Common myeloid progenitor, CD34-positive (primary cell): ENCODE measurements at regions not wholly inside any gene's neighbourhood (a gene's known extent, or its start where the extent isn't known, plus 50 kb on each side); places are given as distances from the start of the nearest gene placed in this dataset.

Source experiments
- CTCF ChIA-PET: fragments of 350-600 bp; sonication (Branson Sonifier 250); formaldehyde crosslinking; loops from one replicate; lab custom pipeline; 2021; ENCODE audit warnings: antibody characterized with exemption; lab: Charles Lee
- POLR2A ChIA-PET: fragments of 350-600 bp; sonication (Branson Sonifier 250); formaldehyde crosslinking; loops from one replicate; lab custom pipeline; 2021; ENCODE audit warnings: antibody characterized with exemption; lab: Charles Lee
- DNase-seq, 3 donors: peaks; one replicate each; pipeline versions ENCODE4 v3.0.0 to v3.0.0-alpha.2; 2013
- H3K27ac ChIP-seq, 2 experiments: 1 replicate in 1 of 2; 2 replicates in 1 of 2; pipeline ENCODE4 v1.7.0; 2013; ENCODE audit warnings: inconsistent platforms in 2 of 2, low read length in 2 of 2, mild to moderate bottlenecking in 2 of 2, low read depth in 1 of 2, moderate library complexity in 1 of 2; ENCODE audit not compliant: severe bottlenecking in 2 of 2, insufficient read depth in 1 of 2, poor library complexity in 1 of 2
- H3K27me3 ChIP-seq, 5 experiments: replicated peaks in 2 of 5; 1 replicate in 3 of 5; 2 replicates in 2 of 5; pipeline versions ENCODE4 v1.6.1 to v1.7.0; 2013; ENCODE audit warnings: low read length in 4 of 5, mild to moderate bottlenecking in 2 of 5, moderate library complexity in 2 of 5, inconsistent platforms in 1 of 5; ENCODE audit not compliant: insufficient read depth in 5 of 5, control insufficient read depth in 4 of 5
- H3K36me3 ChIP-seq, 4 experiments: 1 replicate in 2 of 4; 2 replicates in 2 of 4; pipeline versions ENCODE4 v1.6.1 to v1.7.0; 2013; ENCODE audit warnings: low read length in 3 of 4, control low read depth in 1 of 4, mild to moderate bottlenecking in 1 of 4; ENCODE audit not compliant: control insufficient read depth in 4 of 4, insufficient read depth in 4 of 4
- H3K4me1 ChIP-seq, 4 experiments: 1 replicate in 3 of 4; 2 replicates in 1 of 4; pipeline versions ENCODE4 v1.6.1 to v1.7.1; 2013; ENCODE audit warnings: low read length in 3 of 4, mild to moderate bottlenecking in 3 of 4, control low read depth in 1 of 4, inconsistent platforms in 1 of 4, moderate library complexity in 1 of 4; ENCODE audit not compliant: control insufficient read depth in 4 of 4, insufficient read depth in 4 of 4; ENCODE audit errors: control extremely low read depth in 1 of 4
- H3K4me3 ChIP-seq, 7 experiments: 1 replicate in 4 of 7; 2 replicates in 3 of 7; pipeline versions ENCODE4 v1.5.1 to v1.7.0; 2013; ENCODE audit warnings: mild to moderate bottlenecking in 7 of 7, low read length in 6 of 7, moderate library complexity in 6 of 7, inconsistent platforms in 2 of 7, low read depth in 2 of 7, control low read depth in 1 of 7; ENCODE audit not compliant: insufficient read depth in 4 of 7, control insufficient read depth in 1 of 7; ENCODE audit errors: extremely low read depth in 1 of 7
- H3K9me3 ChIP-seq, 5 experiments: 1 replicate in 4 of 5; 2 replicates in 1 of 5; pipeline versions ENCODE4 v1.6.1 to v1.7.1; 2013; ENCODE audit warnings: low read length in 4 of 5, mild to moderate bottlenecking in 2 of 5, inconsistent platforms in 1 of 5, low read depth in 1 of 5, moderate library complexity in 1 of 5; ENCODE audit not compliant: control insufficient read depth in 4 of 5, insufficient read depth in 2 of 5; ENCODE audit errors: control extremely low read depth in 1 of 5
- WGBS: methylation state at CpG from one replicate; pipeline ENCODE4 v1.1.5; 2013; ENCODE audit not compliant: insufficient coverage; 5-methylcytosine and 5-hydroxymethylcytosine counted together

- 94% methylated on average over 2 of the region's 8 CpGs for WGBS
- H3K27me3 ChIP-seq = no peaks in the 10 kb centered on the region
- no peaks in the 10 kb centered on the region for H3K9me3 ChIP-seq
- no peak for DNase-seq
- H3K4me3 ChIP-seq = no peak overlapping the region
- peaks cover 5 to 18% (median 6%) of the 10 kb centered on the region in 4 experiments for H3K4me1 ChIP-seq
- POLR2A ChIA-PET = interaction anchor here (0.7 kb wide), 1 partner anchor 272 kb away, joined by 3 read pairs; no protein-coding TSS in a partner anchor
- H3K36me3 ChIP-seq = no peaks in the 10 kb centered on the region
- H3K27ac ChIP-seq = no peak overlapping the region
- CTCF ChIA-PET = interaction anchor here (1.3 to 2.3 kb wide), 2 partner anchors 10 to 13 kb away, joined by 4 to 8 read pairs; no protein-coding TSS in a partner anchor
Measured at GRCh38 chr2:8268172-8268783, 413.6 kb upstream of the ID2 start.

- no peak overlapping the region for H3K4me3 ChIP-seq
- POLR2A ChIA-PET = interaction anchor here (0.6 kb wide), 1 partner anchor 247 kb away, joined by 3 read pairs; no protein-coding TSS in a partner anchor
- peaks cover 2 to 9% (median 4%) of the 10 kb centered on the region in 4 experiments for H3K4me1 ChIP-seq
- H3K36me3 ChIP-seq = no peaks in the 10 kb centered on the region
- CTCF ChIA-PET = interaction anchor here (2.0 kb wide), 1 partner anchor 11 kb away, joined by 4 read pairs; no protein-coding TSS in a partner anchor
- no peak overlapping the region for H3K27ac ChIP-seq
- no peak for DNase-seq
- H3K9me3 ChIP-seq = no peaks in the 10 kb centered on the region
- no peaks in the 10 kb centered on the region for H3K27me3 ChIP-seq
Measured at GRCh38 chr2:8270699-8271098, 411.2 kb upstream of the ID2 start.

DNA sequence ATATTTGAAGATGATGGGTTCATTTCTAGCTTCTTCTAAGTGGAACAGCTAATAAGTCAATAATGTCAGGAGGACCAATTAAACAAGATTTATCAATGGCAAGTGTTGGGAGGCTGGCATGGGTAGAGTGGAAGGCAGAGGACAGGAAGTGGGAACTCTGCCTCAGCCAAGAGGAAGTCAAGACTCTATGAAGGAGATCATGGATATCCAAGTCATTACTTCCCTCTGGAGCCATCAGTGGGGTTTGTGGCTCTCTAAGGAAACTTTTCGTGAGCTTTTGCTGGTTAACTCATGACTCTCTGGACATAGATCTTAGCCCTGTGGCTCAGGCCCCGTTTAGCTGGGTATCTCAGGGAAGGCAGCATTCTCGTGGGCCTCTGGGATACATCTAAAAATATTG lies 410.4 kb upstream of the ID2 start:
- Histone ChIP-seq H3K9me3 (no peaks in the 10 kb centered on the region), H3K27ac (no peak overlapping the region), H3K27me3 (no peaks in the 10 kb centered on the region), H3K36me3 (no peaks in the 10 kb centered on the region), H3K4me3 (no peak overlapping the region), H3K4me1 (peaks cover 0 to 7% (median 4%) of the 10 kb centered on the region in 4 experiments)
- DNase-seq = no peak
- POLR2A ChIA-PET = no interaction called here
- CTCF ChIA-PET = interaction anchor here (0.9 to 2.0 kb wide), 2 partner anchors 11 to 21 kb away, joined by 3 to 4 read pairs; no protein-coding TSS in a partner anchor
- 92% methylated on average over 3 of the region's 3 CpGs for WGBS

DNA sequence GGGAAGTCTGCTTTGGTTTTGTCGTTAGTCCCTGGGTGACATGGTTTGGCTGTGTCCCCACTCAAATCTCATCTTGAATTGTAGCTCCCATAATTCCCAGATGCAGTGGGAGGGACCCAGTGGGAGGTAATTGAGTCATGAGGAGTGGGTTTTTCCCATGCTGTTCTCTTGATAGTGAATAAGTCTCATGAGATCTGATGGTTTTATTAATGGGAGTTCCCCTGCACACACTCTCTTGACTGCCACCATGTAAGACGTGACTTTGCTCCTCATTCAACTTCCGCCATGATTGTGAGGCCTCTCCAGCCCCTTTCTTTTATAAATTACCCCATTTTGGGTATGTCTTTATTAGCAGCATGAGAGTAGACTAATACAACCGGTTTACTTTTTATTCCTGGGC lies 405.8 kb upstream of the ID2 start:
- no peaks in the 10 kb centered on the region for H3K27me3 ChIP-seq

GRCh38 chr2:8277921-8278571 lies 403.8 kb upstream of the ID2 start:
- POLR2A ChIA-PET = interaction anchor here (0.5 kb wide), 1 partner anchor 534 kb away, joined by 4 read pairs; no protein-coding TSS in a partner anchor
- WGBS = 90% methylated on average over 7 of the region's 10 CpGs

More for the DNA sequence above, 405.8 kb upstream of the ID2 start:
- H3K9me3 ChIP-seq = no peaks in the 10 kb centered on the region
- 100% methylated on average over 1 of the region's 4 CpGs for WGBS
- no peak for DNase-seq
- no peaks in the 10 kb centered on the region for H3K36me3 ChIP-seq
- ChIA-PET POLR2A (no interaction called here), CTCF (no interaction called here)
- H3K4me3 ChIP-seq = no peak overlapping the region
- no peaks in the 10 kb centered on the region for H3K4me1 ChIP-seq
- H3K27ac ChIP-seq = no peak overlapping the region

DNA sequence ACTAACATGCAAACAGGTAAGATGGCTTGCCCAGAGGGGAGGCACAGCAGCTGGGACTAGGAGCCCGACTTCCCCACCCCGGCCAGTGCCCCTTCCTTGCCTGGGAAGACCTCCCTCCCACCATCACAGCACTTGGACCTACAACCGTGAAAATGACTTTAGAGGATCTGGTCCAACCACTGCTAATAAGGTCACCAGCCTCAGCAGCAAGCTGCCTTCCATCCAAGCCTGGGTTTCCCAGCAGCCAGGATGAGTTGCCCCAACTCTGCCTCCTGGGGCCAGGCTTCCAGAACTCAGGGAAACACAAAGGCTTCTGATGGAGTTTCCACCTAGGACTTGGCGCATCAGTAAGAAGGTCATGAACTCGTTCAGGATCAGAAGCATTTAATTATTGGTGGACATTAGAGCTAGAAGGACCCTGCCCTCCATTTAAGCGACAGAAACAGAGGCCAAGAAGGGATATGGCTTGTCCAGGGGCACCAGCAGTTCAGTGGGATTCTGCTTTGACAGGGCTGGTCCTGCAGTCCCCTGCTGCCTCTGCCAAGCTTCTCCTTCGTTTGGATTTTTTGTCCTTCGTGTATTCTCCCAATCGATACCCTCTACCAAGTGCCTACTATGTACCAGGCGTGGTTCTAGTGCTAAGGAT lies 403.0 kb upstream of the ID2 start:
- no peak for DNase-seq
- Histone ChIP-seq H3K36me3 (no peaks in the 10 kb centered on the region), H3K4me3 (no peak overlapping the region), H3K9me3 (no peaks in the 10 kb centered on the region), H3K27ac (no peak overlapping the region), H3K27me3 (no peaks in the 10 kb centered on the region), H3K4me1 (peaks cover 0 to 3% (median 0%) of the 10 kb centered on the region in 4 experiments)
- CTCF ChIA-PET = interaction anchor here (1.9 kb wide), 1 partner anchor 12 kb away, joined by 8 read pairs; no protein-coding TSS in a partner anchor
- POLR2A ChIA-PET = no interaction called here
- 95% methylated on average over 10 of the region's 10 CpGs for WGBS

More at GRCh38 chr2:8277921-8278571, 403.8 kb upstream of the ID2 start:
- Histone ChIP-seq H3K4me1 (peaks cover 0 to 2% (median 0%) of the 10 kb centered on the region in 4 experiments), H3K27ac (no peak overlapping the region), H3K27me3 (no peaks in the 10 kb centered on the region), H3K4me3 (no peak overlapping the region), H3K9me3 (no peaks in the 10 kb centered on the region), H3K36me3 (no peaks in the 10 kb centered on the region)
- CTCF ChIA-PET = interaction anchor here (0.9 to 1.9 kb wide), 3 partner anchors 9 to 11 kb away, joined by 3 to 8 read pairs (median 4); no protein-coding TSS in a partner anchor
- DNase-seq = no peak
